Activated T-helper 17 cell treated with anti-CD3 and anti-CD28 coated beads, Interleukin-2, amount 50 U/mL, for 72 hours (primary cell): ENCODE measurements at regions not wholly inside any gene's neighbourhood (a gene's known extent, or its start where the extent isn't known, plus 50 kb on each side); places are given as distances from the start of the nearest gene placed in this dataset.

ENCODE experiments used
- ATAC-seq: fragments of 150-1000 bp; cut with Tn5 transposase; replicated peaks from 2 replicates; pipeline ENCODE4 v1.10.0; 2021; ENCODE audit warnings: mild to moderate bottlenecking, moderate library complexity
- H3K27ac Mint-ChIP-seq: one replicate; pipeline ENCODE4 v1.8.0; 2022; ENCODE audit warnings: mixed read lengths
- H3K27me3 Mint-ChIP-seq: one replicate; pipeline ENCODE4 v1.8.0; 2022; ENCODE audit warnings: mixed read lengths
- H3K36me3 Mint-ChIP-seq: one replicate; pipeline ENCODE4 v1.8.0; 2022; ENCODE audit warnings: low read depth, mild to moderate bottlenecking, mixed read lengths
- H3K4me1 Mint-ChIP-seq: one replicate; pipeline ENCODE4 v1.8.0; 2022; ENCODE audit warnings: mixed read lengths
- H3K4me3 Mint-ChIP-seq: one replicate; pipeline ENCODE4 v1.8.0; 2022; ENCODE audit warnings: mild to moderate bottlenecking, mixed read lengths
- H3K9me3 Mint-ChIP-seq: one replicate; pipeline ENCODE4 v1.8.0; 2022; ENCODE audit warnings: mixed read lengths

DNA sequence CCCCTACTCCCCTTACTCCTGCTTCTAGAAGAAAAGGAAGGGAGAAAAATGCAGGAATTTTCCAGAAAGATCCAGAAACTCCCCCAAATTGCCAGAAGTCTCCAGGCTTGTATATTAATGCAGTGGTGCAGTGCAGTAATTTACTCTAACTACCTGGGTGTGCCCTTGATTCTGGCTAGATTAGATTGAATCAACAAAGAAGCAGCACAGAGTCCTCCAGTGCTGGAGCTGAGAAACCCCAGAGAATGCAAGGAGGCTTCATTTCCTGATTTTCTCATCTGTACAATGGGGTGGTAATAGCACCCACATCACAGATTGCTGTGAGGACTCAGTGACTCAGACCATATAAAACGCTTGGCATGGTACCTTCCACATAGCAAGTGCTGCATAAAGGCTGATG is 247.3 kb upstream of the RPL38 start:
- no peak overlapping the region for H3K4me3 Mint-ChIP-seq
- H3K4me1 Mint-ChIP-seq, result no peaks in the 10 kb centered on the region
- H3K27ac Mint-ChIP-seq, result no peak overlapping the region
- no peaks in the 10 kb centered on the region for H3K36me3 Mint-ChIP-seq
- no peak for ATAC-seq
- H3K9me3 Mint-ChIP-seq, result peaks cover 6% of the 10 kb centered on the region
- peaks cover 3% of the 10 kb centered on the region for H3K27me3 Mint-ChIP-seq

DNA sequence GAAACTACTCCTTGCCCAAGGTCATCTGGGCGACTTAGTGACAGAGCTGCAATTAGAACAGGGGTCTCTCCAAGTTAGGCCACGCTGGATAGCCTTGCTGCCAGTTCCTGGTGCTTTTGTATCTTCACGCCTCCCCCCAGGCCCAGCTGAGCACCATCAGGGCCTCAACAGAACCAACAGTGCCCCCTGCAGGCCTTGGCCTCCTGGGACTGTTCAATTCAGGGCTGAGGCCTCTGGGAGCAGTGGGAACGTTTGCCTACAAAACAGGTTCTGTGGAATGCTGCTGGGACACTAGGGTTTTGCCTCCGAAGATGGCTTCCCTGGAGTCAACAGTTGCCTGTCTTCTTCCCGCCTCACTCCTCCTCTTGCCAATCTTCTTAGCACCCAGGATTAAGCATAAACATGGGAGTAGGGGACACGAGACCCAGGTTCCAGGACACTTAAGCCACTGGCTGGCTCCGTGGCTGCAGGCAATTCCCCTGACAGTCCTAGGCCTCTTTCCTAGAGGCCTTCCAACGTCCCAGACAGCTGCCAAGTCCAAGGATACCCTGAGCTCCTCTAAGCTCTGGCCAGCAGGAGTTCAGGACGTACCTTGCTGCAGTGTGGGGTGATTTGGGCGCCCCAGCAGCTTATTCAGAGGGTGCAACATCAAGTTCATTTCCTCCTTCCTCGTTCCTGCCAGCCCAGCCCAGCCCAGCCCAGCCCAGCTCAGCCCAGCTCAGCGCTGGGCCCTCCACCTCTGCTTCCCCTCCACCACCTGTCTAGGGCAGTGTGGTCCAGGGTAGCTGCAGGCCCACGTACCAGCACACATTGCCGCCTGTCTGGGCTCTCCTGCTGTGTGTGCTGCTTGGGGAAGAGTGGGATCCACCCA is 246.6 kb upstream of the RPL38 start:
- H3K4me1 Mint-ChIP-seq, result no peaks in the 10 kb centered on the region
- H3K27ac Mint-ChIP-seq, result no peak overlapping the region
- ATAC-seq, result peak; percentile 57
- peaks cover 6% of the 10 kb centered on the region for H3K9me3 Mint-ChIP-seq
- H3K27me3 Mint-ChIP-seq, result peaks cover 3% of the 10 kb centered on the region
- H3K36me3 Mint-ChIP-seq, result no peaks in the 10 kb centered on the region
- H3K4me3 Mint-ChIP-seq, result no peak overlapping the region

DNA sequence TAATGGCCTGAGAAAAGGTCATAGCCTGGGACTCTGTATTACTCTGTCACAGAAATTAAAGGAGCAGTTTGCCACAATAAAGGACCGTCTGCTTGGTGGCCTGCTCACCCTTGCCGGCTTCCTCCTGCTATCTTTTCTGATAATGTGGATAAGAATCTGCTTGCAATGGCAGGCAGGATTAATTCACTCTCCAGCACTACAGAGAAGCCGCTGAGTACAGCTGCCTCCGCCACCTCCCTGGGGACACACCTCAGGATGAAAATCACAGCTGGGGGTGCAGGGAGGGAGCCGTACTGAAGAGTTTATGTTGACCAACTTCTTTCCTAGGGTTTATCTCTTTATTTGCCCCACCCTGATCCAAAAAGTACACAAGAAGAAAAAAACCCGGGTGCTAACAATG is 245.9 kb upstream of the RPL38 start:
- Mint-ChIP-seq H3K4me3 (no peak overlapping the region), H3K27ac (no peak overlapping the region), H3K9me3 (peaks cover 6% of the 10 kb centered on the region), H3K36me3 (no peaks in the 10 kb centered on the region), H3K4me1 (no peaks in the 10 kb centered on the region), H3K27me3 (no peaks in the 10 kb centered on the region)
- ATAC-seq, result no peak

DNA sequence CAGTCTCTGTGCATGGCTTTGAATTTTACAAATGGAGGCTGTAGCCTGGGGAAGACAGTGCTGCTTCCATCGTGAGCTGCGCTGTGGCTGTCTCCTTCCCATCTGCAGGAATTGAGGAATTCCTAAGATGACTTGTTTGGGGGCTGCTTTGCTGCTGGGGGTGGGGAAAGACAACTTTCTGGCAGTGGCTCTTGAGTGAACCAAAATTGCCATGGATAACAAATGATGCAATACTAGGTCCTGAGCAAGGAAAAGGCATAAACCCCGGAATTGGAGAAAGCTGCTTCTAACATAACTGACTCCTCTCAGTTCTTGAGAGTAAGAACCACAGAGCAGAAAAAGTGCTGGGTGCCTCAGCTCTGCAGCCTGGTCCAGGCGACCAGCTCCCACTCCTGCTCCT is 245.0 kb upstream of the RPL38 start:
- Mint-ChIP-seq H3K27me3 (no peaks in the 10 kb centered on the region), H3K36me3 (no peaks in the 10 kb centered on the region), H3K9me3 (peaks cover 6% of the 10 kb centered on the region), H3K27ac (no peak overlapping the region), H3K4me3 (no peak overlapping the region), H3K4me1 (no peaks in the 10 kb centered on the region)
- no peak for ATAC-seq

DNA sequence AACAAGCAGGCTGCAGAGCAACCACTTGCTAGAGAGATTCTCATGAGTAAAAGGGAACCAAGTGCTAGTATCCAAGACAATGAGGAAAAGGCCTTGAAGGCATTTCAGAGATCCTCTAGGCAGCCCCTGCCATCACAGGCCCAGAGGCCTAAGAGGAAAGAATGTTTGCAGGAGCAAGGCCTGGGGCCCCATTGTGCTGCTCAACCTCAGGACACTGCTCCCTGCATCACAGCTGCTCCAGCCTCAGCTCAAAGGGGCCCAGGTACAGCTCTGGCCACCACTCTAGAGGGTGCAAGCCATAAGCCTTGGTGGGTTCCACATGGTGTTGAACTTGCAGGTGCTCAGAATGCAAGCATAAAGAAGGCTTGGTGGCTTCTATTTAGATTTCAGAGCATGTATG is 243.0 kb upstream of the RPL38 start:
- no peak overlapping the region for H3K4me3 Mint-ChIP-seq
- H3K4me1 Mint-ChIP-seq, result no peaks in the 10 kb centered on the region
- H3K9me3 Mint-ChIP-seq, result peaks cover 11% of the 10 kb centered on the region
- ATAC-seq, result no peak
- H3K27me3 Mint-ChIP-seq, result peaks cover 4% of the 10 kb centered on the region
- H3K27ac Mint-ChIP-seq, result no peak overlapping the region
- H3K36me3 Mint-ChIP-seq, result no peaks in the 10 kb centered on the region

DNA sequence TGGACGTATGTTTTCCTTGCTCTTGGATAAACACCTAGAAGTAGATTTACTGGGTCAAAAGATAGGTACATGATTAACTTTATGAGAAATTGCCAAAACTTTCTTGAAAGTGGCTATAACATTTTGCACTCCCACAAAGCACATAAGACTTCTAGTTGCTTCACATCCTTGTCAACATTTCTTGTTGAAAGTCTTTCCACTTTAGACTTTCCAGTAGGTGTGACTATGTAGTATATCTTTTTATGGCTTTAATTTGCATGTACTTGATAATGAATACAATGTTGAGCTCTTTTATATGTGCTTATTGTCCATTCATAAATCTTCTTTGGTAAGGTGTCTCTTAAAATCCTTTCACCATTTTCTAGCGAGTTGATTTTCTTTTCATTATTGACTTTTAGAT is 241.2 kb upstream of the RPL38 start:
- H3K27me3 Mint-ChIP-seq, result peaks cover 4% of the 10 kb centered on the region
- no peaks in the 10 kb centered on the region for H3K4me1 Mint-ChIP-seq
- peaks cover 11% of the 10 kb centered on the region for H3K9me3 Mint-ChIP-seq
- H3K36me3 Mint-ChIP-seq, result no peaks in the 10 kb centered on the region
- ATAC-seq, result no peak
- no peak overlapping the region for H3K4me3 Mint-ChIP-seq
- no peak overlapping the region for H3K27ac Mint-ChIP-seq

DNA sequence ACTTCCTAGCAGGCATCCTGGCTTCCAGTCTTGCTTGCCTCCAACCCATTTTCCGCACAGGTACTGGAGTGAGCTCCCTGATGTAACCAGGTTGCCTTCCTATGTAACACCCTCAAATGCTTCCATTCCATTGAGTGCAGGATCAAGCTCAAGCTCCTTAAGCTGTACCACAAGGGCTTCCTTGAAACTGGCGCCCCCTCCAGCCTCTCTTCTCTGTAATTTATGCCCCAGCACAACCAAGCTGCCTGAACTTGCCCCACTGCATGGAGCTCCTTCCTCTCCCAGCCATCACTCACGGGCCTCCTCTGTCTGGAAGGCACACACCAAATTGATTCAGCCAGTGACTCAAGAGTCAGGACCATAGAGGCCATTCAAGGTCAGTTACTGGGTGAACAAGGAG is 234.8 kb upstream of the RPL38 start:
- Mint-ChIP-seq H3K27ac (no peak overlapping the region), H3K27me3 (peaks cover 33% of the 10 kb centered on the region), H3K36me3 (no peaks in the 10 kb centered on the region), H3K9me3 (peaks cover 5% of the 10 kb centered on the region), H3K4me1 (no peaks in the 10 kb centered on the region), H3K4me3 (no peak overlapping the region)
- no peak for ATAC-seq

DNA sequence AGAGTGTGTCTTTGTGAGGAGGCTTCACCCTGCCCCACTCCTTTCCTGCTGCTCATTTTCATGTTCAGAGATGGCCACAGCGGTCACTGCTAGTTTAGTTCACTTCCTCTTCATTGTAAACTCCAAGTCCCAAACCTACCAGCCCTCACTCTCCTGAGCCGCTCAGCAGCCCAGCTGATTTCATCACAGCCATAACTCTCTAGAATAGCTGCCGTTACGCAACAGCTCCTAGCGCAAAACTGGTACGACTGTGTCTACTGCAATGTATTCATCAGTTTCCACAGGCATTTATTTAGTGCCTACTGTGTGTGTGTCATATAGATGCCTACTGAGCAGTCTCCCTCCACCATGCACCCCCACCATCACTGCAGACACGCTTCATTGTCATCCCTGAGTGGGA is 233.5 kb upstream of the RPL38 start:
- Mint-ChIP-seq H3K4me3 (no peak overlapping the region), H3K36me3 (no peaks in the 10 kb centered on the region), H3K27me3 (peaks cover 28% of the 10 kb centered on the region), H3K27ac (no peak overlapping the region), H3K9me3 (no peaks in the 10 kb centered on the region), H3K4me1 (no peaks in the 10 kb centered on the region)
- ATAC-seq, result no peak

DNA sequence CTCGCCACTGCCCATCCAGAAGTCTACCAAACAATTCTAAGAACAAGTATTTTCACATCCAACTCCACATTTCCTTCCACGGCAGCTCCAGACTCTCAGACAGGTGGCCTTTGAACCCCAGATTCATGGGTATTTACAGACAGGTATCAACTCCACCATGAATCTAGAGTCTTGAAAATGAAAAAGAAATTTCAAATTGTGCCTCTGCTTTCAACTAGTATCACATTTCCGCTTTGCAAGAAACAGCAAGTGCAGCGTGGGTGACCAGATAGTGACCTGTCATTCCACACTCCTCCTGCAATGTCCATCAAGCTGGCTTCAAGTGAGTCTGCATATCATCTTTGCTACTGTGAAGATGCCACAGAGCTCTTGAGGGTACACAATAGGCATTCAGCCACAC is 232.4 kb upstream of the RPL38 start:
- no peaks in the 10 kb centered on the region for H3K36me3 Mint-ChIP-seq

DNA sequence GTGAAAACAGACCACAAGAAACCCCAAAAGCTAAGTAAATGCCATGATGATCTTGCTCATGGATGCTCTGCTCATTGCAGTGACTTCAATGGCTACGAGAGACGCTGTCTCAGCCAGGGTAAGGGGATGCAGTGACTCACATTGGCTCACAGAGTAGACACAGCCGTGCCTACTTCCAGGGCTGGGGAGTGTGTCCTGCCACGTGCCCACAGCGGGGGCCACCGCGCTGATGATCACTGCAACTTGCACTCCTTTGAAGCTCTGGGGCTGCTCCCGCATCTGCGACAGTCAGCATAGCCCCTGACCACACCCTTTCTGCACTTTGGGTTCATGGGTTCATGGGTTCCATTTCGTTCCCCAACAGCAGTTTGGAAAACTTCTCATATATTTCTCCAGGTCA is 231.4 kb upstream of the RPL38 start:
- H3K4me3 Mint-ChIP-seq, result no peak overlapping the region
- H3K27ac Mint-ChIP-seq, result no peak overlapping the region
- no peaks in the 10 kb centered on the region for H3K4me1 Mint-ChIP-seq
- H3K27me3 Mint-ChIP-seq, result peaks cover 32% of the 10 kb centered on the region
- H3K36me3 Mint-ChIP-seq, result no peaks in the 10 kb centered on the region
- ATAC-seq, result no peak
- no peaks in the 10 kb centered on the region for H3K9me3 Mint-ChIP-seq

More for the DNA sequence above, 232.4 kb upstream of the RPL38 start:
- H3K4me1 Mint-ChIP-seq, result no peaks in the 10 kb centered on the region
- no peaks in the 10 kb centered on the region for H3K9me3 Mint-ChIP-seq
- no peak overlapping the region for H3K27ac Mint-ChIP-seq
- ATAC-seq, result no peak
- no peak overlapping the region for H3K4me3 Mint-ChIP-seq
- peaks cover 32% of the 10 kb centered on the region for H3K27me3 Mint-ChIP-seq

DNA sequence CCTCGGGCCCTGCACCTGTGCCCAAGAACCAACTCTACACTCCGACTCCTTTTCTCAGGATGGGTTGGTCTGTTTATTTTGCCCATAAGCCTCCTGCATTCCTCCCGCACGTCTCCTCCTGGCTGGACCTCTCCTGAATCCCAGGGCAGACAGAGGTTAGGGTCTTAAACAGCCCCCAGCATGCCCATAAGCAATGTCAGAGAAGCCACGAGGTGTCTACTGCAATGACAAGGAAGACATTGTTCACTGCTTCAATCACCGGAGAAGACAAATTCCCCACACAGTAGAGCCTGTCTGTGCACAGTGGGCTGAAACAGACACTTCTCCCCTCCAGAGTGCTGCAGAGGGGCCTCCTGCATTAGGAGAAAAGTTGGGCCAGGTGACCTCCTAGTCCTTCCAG is 230.6 kb upstream of the RPL38 start:
- H3K4me3 Mint-ChIP-seq, result no peak overlapping the region
- H3K27me3 Mint-ChIP-seq, result peaks cover 38% of the 10 kb centered on the region
- H3K4me1 Mint-ChIP-seq, result no peaks in the 10 kb centered on the region
- no peak overlapping the region for H3K27ac Mint-ChIP-seq
- H3K36me3 Mint-ChIP-seq, result no peaks in the 10 kb centered on the region
- H3K9me3 Mint-ChIP-seq, result no peaks in the 10 kb centered on the region
- ATAC-seq, result no peak

DNA sequence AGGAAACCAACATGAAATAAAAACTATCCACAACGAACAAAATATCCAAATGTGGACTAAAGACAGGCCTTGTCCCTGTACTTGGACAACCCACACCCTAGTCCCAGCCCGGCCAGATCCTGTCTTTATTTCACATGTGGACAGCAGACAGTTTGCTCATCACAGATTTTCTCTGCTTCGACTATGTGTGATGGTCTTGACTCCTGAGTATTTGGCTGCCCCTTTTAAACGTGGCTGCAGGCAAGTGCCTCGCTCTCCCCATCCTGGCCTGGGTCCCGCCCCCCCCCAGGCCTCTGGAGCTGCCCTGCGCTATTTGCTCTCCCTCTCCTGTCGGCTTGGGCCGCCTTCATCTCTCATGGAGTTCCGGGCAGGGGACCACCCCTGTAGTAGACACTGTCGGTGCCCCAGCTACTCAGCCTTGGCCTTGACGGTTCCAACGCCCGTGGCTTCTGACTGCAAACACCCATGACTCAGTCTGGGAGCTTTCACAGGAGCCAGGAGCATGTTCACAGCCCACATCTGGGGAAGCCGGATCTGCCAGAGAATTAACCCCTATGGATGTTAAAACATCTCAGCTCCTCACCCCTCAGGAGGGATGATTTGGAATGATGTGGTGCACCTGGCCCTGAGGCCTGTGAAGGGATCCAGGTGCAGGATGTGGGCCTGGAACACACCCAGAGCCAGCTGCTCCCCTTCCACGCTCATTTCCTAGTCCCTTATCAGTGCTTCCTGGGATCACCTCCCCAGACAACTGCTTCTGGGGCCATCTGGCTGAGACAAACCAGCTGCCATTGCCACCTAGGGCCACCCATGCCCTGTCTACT is 229.7 kb upstream of the RPL38 start:
- no peaks in the 10 kb centered on the region for H3K4me1 Mint-ChIP-seq
- no peaks in the 10 kb centered on the region for H3K9me3 Mint-ChIP-seq
- no peak overlapping the region for H3K4me3 Mint-ChIP-seq
- no peak overlapping the region for H3K27ac Mint-ChIP-seq
- peaks cover 36% of the 10 kb centered on the region for H3K27me3 Mint-ChIP-seq
- no peaks in the 10 kb centered on the region for H3K36me3 Mint-ChIP-seq
- ATAC-seq, result no peak

DNA sequence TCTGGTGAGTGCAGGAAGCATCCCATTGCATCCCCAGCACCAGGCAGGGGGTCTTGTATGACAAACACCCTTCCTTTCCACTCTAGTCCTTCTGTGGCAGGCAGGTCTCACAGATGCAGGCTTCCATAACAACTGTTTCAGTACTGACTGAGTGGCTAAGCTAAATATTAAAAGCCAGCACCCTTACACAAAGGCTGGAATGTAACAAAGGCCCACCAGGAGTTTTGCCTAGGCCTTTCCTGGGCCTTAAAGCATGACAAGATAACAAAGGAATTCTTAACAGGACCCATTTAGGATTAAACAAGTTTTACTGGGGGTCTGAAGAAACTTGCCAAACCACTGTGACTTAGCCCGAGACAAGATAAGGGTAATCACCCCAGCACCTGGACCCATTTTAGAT is 228.9 kb upstream of the RPL38 start:
- H3K4me1 Mint-ChIP-seq, result no peaks in the 10 kb centered on the region
- H3K4me3 Mint-ChIP-seq, result no peak overlapping the region
- H3K27ac Mint-ChIP-seq, result no peak overlapping the region
- H3K9me3 Mint-ChIP-seq, result no peaks in the 10 kb centered on the region
- H3K36me3 Mint-ChIP-seq, result no peaks in the 10 kb centered on the region
- H3K27me3 Mint-ChIP-seq, result peaks cover 31% of the 10 kb centered on the region
- no peak for ATAC-seq

DNA sequence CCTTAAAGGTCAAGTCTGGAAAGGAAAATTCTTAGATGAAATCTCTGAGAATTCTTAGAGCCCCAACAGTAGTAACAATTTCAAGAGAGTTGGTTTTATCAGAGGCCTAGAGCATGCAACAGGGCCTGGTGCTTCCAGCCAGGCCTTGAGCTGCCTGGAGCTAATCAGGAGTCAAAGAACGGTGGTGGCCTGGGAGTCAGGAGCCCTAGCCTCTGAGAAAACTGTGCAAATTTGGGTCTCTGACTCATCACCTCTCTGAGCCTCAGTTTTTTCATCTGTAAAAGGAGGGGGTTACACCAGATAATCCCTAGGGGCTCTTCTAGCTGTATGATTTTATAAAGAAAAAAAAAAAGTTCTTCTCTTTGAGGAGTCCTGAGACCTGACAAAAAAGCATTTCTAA is 227.3 kb upstream of the RPL38 start:
- no peak for ATAC-seq
- no peaks in the 10 kb centered on the region for H3K9me3 Mint-ChIP-seq
- H3K27me3 Mint-ChIP-seq, result peaks cover 25% of the 10 kb centered on the region
- H3K27ac Mint-ChIP-seq, result no peak overlapping the region
- no peak overlapping the region for H3K4me3 Mint-ChIP-seq
- H3K36me3 Mint-ChIP-seq, result no peaks in the 10 kb centered on the region
- no peaks in the 10 kb centered on the region for H3K4me1 Mint-ChIP-seq
